ENCODE measurements at regions not wholly inside any gene's neighbourhood (a gene's known extent, or its start where the extent isn't known, plus 50 kb on each side); places are given as distances from the start of the nearest gene placed in this dataset.

DNA sequence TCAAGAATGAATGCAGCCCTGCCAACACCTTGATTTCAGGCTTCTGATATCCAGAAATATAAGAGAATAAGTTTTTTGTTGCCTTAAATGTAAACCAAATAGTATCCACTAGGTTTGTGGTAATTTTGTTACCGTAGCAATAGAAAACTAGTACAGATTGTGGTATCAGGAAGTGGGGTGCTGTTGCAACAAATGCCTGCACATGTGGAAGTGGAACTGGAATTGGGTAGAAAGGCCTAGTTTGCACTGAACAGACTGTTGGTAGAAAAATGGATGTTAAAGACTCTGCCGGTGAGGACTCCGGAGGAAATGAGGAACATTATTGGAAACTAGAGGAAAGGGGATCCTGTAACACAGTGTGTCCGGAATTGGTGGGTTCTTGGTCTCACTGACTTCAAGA lies 145.8 kb upstream of the MGAT5 start (continued):
- no peak for TF ChIP-seq RFX5 (IDR thresholded peaks at IDR 0.05; ENCODE audit: low read length)
- no peak for TF ChIP-seq TAF1 (IDR thresholded peaks at IDR 0.05; ENCODE audit: borderline replicate concordance, low read depth, low read length)
- TF ChIP-seq, protein P1, sequence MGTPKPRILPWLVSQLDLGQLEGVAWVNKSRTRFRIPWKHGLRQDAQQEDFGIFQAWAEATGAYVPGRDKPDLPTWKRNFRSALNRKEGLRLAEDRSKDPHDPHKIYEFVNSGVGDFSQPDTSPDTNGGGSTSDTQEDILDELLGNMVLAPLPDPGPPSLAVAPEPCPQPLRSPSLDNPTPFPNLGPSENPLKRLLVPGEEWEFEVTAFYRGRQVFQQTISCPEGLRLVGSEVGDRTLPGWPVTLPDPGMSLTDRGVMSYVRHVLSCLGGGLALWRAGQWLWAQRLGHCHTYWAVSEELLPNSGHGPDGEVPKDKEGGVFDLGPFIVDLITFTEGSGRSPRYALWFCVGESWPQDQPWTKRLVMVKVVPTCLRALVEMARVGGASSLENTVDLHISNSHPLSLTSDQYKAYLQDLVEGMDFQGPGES (IDR thresholded peaks at IDR 0.05; ENCODE audit: low read depth, low read length): no peak
- TF ChIP-seq JUND (IDR thresholded peaks at IDR 0.05): no peak
- no peak for TF ChIP-seq MXI1 (IDR thresholded peaks at IDR 0.05; ENCODE audit: low read depth, low read length)
- TF ChIP-seq RCOR1 (IDR thresholded peaks at IDR 0.05; ENCODE audit: low read length): no peak
- no peak for TF ChIP-seq FOXM1 (IDR thresholded peaks at IDR 0.05; ENCODE audit: low read depth)
- TF ChIP-seq NFIC (IDR thresholded peaks at IDR 0.05; ENCODE audit: borderline replicate concordance): no peak
- TF ChIP-seq ELF1 (IDR thresholded peaks at IDR 0.05): no peak
- TF ChIP-seq POLR2AphosphoS5 (IDR thresholded peaks at IDR 0.05; ENCODE audit: low read depth, low read length): no peak
- no peak for TF ChIP-seq NRF1 (IDR thresholded peaks at IDR 0.05; ENCODE audit: low read depth, low read length)

DNA sequence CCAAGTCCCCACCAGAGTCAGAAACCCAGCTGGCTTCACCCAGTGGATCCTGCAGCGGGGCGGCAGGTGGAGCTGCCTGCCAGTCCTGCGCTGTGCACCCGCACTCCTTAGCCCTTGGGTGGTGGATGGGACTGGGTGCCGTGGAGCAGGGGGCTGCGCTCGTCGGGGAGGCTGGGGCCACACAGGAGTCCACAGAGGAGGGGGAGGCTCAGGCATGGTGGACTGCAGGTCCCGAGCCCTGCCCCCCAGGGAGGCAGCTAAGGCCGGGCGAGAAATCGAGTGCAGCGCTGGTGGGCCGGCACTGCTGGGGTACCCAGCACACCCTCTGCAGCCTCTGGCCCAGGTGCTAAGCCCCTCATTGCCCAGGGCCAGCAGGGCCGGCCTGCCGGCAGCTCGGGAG lies 144.6 kb upstream of the MGAT5 start:
- no peak for DNase-seq
- ChIA-PET POLR2A (no interaction called here), CTCF (interaction anchor here (1.1 to 2.9 kb wide), 3 partner anchors 8 to 303 kb away, joined by 3 to 13 read pairs (median 10); no protein-coding TSS in a partner anchor)
- TF ChIP-seq POLR2AphosphoS5 (IDR thresholded peaks at IDR 0.05; ENCODE audit: low read depth, low read length) (no peak), RXRA (IDR thresholded peaks at IDR 0.05; ENCODE audit: borderline replicate concordance, low read depth) (no peak), FOXM1 (IDR thresholded peaks at IDR 0.05; ENCODE audit: low read depth) (no peak), YY1 (IDR thresholded peaks at IDR 0.05; ENCODE audit: low read depth) (no peak), EZH2phosphoT487 (IDR thresholded peaks at IDR 0.05; ENCODE audit: borderline replicate concordance, low read depth) (no peak), EP300 (IDR thresholded peaks at IDR 0.05; ENCODE audit: borderline replicate concordance in 1 of 2, low read depth in 1 of 2, low read length in 1 of 2) (no peak), TAF1 (IDR thresholded peaks at IDR 0.05; ENCODE audit: borderline replicate concordance, low read depth, low read length) (no peak), TCF12 (IDR thresholded peaks at IDR 0.05) (no peak), JUND (IDR thresholded peaks at IDR 0.05) (no peak), GABPA (IDR thresholded peaks at IDR 0.05; ENCODE audit: low read depth) (no peak), GATA2 (CRISPR knock-in tag; IDR thresholded peaks at IDR 0.05) (no peak), NFIC (IDR thresholded peaks at IDR 0.05; ENCODE audit: borderline replicate concordance) (no peak)
- TF ChIP-seq, protein P2, sequence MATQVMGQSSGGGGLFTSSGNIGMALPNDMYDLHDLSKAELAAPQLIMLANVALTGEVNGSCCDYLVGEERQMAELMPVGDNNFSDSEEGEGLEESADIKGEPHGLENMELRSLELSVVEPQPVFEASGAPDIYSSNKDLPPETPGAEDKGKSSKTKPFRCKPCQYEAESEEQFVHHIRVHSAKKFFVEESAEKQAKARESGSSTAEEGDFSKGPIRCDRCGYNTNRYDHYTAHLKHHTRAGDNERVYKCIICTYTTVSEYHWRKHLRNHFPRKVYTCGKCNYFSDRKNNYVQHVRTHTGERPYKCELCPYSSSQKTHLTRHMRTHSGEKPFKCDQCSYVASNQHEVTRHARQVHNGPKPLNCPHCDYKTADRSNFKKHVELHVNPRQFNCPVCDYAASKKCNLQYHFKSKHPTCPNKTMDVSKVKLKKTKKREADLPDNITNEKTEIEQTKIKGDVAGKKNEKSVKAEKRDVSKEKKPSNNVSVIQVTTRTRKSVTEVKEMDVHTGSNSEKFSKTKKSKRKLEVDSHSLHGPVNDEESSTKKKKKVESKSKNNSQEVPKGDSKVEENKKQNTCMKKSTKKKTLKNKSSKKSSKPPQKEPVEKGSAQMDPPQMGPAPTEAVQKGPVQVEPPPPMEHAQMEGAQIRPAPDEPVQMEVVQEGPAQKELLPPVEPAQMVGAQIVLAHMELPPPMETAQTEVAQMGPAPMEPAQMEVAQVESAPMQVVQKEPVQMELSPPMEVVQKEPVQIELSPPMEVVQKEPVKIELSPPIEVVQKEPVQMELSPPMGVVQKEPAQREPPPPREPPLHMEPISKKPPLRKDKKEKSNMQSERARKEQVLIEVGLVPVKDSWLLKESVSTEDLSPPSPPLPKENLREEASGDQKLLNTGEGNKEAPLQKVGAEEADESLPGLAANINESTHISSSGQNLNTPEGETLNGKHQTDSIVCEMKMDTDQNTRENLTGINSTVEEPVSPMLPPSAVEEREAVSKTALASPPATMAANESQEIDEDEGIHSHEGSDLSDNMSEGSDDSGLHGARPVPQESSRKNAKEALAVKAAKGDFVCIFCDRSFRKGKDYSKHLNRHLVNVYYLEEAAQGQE (IDR thresholded peaks at IDR 0.05; ENCODE audit: low read depth, low read length): no peak
- TF ChIP-seq, protein P3, sequence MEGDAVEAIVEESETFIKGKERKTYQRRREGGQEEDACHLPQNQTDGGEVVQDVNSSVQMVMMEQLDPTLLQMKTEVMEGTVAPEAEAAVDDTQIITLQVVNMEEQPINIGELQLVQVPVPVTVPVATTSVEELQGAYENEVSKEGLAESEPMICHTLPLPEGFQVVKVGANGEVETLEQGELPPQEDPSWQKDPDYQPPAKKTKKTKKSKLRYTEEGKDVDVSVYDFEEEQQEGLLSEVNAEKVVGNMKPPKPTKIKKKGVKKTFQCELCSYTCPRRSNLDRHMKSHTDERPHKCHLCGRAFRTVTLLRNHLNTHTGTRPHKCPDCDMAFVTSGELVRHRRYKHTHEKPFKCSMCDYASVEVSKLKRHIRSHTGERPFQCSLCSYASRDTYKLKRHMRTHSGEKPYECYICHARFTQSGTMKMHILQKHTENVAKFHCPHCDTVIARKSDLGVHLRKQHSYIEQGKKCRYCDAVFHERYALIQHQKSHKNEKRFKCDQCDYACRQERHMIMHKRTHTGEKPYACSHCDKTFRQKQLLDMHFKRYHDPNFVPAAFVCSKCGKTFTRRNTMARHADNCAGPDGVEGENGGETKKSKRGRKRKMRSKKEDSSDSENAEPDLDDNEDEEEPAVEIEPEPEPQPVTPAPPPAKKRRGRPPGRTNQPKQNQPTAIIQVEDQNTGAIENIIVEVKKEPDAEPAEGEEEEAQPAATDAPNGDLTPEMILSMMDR (IDR thresholded peaks at IDR 0.05): no peak
- Histone ChIP-seq H3K9me2 (no peaks in the 10 kb centered on the region), H3K27ac (ENCODE audit: low read depth in 2 of 2, low read length in 1 of 2) (no peak overlapping the region), H3K27me3 (ENCODE audit: insufficient read depth) (no peaks in the 10 kb centered on the region), H3F3A (replicated peaks; ENCODE audit: insufficient read depth) (no peaks in the 10 kb centered on the region), H4K20me1 (ENCODE audit: insufficient read depth) (no peaks in the 10 kb centered on the region), H3K9me3 (no peaks in the 10 kb centered on the region), H3K4me1 (ENCODE audit: control insufficient read depth in 1 of 2, insufficient read depth in 2 of 2, low read depth in 1 of 2, low read length in 1 of 2) (no peaks in the 10 kb centered on the region), H2AFZ (ENCODE audit: low read depth) (no peak overlapping the region), H3K79me2 (ENCODE audit: insufficient read depth) (no peaks in the 10 kb centered on the region), H3K4me2 (no peak overlapping the region), H3K4me3 (ENCODE audit: low read depth in 2 of 2, low read length in 1 of 2) (no peak overlapping the region), H3K36me3 (replicated peaks in 1 of 2; ENCODE audit: control insufficient read depth in 1 of 2, insufficient read depth in 2 of 2, low read length in 1 of 2) (no peaks in the 10 kb centered on the region), H3K9ac (no peak overlapping the region)
- WGBS (ENCODE audit: low lambda C conversion rate): no CpG with 5 or more reads among the region's 17 CpGs
